ENCODE measurements at regions not wholly inside any gene's neighbourhood (a gene's known extent, or its start where the extent isn't known, plus 50 kb on each side); places are given as distances from the start of the nearest gene placed in this dataset.

- ChIA-PET POLR2A (no interaction called here), CTCF (no interaction called here)
- no peak for TF ChIP-seq CTCF (IDR thresholded peaks at IDR 0.05; ENCODE audit: insufficient read depth, low read length, missing control alignments)
- no peak overlapping the region for H3K4me3 ChIP-seq (ENCODE audit: low read depth, low read length)
- DNase-seq (ENCODE audit: low read depth, low spot score) = no peak
Observed at GRCh38 chr17:73759734-73760438, 115.6 kb upstream of the SDK2 start.

GRCh38 chr17:73760439-73760758 lies 116.2 kb upstream of the SDK2 start:
- H3K4me3 ChIP-seq (ENCODE audit: low read depth, low read length) = no peak overlapping the region
- ChIA-PET CTCF (no interaction called here), POLR2A (no interaction called here)
- no peak for DNase-seq (ENCODE audit: low read depth, low spot score)
- no peak for TF ChIP-seq CTCF (IDR thresholded peaks at IDR 0.05; ENCODE audit: insufficient read depth, low read length, missing control alignments)

GRCh38 chr17:73765824-73766563 lies 121.7 kb upstream of the SDK2 start:
- no peak overlapping the region for H3K4me3 ChIP-seq (ENCODE audit: low read depth, low read length)
- ChIA-PET POLR2A (no interaction called here), CTCF (no interaction called here)
- no peak for DNase-seq (ENCODE audit: low read depth, low spot score)
- TF ChIP-seq CTCF (IDR thresholded peaks at IDR 0.05; ENCODE audit: insufficient read depth, low read length, missing control alignments) = no peak

- H3K4me3 ChIP-seq (ENCODE audit: low read depth, low read length) = no peak overlapping the region
- POLR2A ChIA-PET = no interaction called here
- CTCF ChIA-PET = no interaction called here
- DNase-seq (ENCODE audit: low read depth, low spot score) = no peak
- no peak for TF ChIP-seq CTCF (IDR thresholded peaks at IDR 0.05; ENCODE audit: insufficient read depth, low read length, missing control alignments)
Observed at GRCh38 chr17:73767696-73768095, 123.5 kb upstream of the SDK2 start.

- H3K4me3 ChIP-seq (ENCODE audit: low read depth, low read length) = no peak overlapping the region
- DNase-seq (ENCODE audit: low read depth, low spot score) = no peak
- no peak for TF ChIP-seq CTCF (IDR thresholded peaks at IDR 0.05; ENCODE audit: insufficient read depth, low read length, missing control alignments)
- ChIA-PET CTCF (no interaction called here), POLR2A (no interaction called here)
Observed at GRCh38 chr17:73768691-73769090, 124.4 kb upstream of the SDK2 start.

GRCh38 chr17:73769479-73769878 lies 125.2 kb upstream of the SDK2 start:
- TF ChIP-seq CTCF (IDR thresholded peaks at IDR 0.05; ENCODE audit: insufficient read depth, low read length, missing control alignments) = no peak
- H3K4me3 ChIP-seq (ENCODE audit: low read depth, low read length) = no peak overlapping the region
- ChIA-PET POLR2A (no interaction called here), CTCF (no interaction called here)
- no peak for DNase-seq (ENCODE audit: low read depth, low spot score)

Measured in AG04449 (cell line).